Uterus (tissue), 2 donors: ENCODE measurements at regions not wholly inside any gene's neighbourhood (a gene's known extent, or its start where the extent isn't known, plus 50 kb on each side); places are given as distances from the start of the nearest gene placed in this dataset.

ENCODE experiments used
- POLR2A ChIP-seq, 2 donors: fragments of 450-650 bp; IDR thresholded peaks; one replicate each; pipeline ENCODE4 v1.6.1; 2016; ENCODE audit warnings: antibody characterized with exemption in 2 of 2, mild to moderate bottlenecking in 1 of 2, moderate library complexity in 1 of 2
- TF ChIP-seq, protein P1 (sequence below), 4 experiments: fragments of 200-600 bp in 2 of 4; fragments of 450-650 bp in 2 of 4; sonication (generic) in 2 of 4; IDR thresholded peaks; one replicate each; pipeline ENCODE4 v1.5.1; 2016 to 2019; ENCODE audit warnings: antibody characterized with exemption in 4 of 4, mild to moderate bottlenecking in 2 of 4, moderate library complexity in 1 of 4

- TF ChIP-seq, protein P1, sequence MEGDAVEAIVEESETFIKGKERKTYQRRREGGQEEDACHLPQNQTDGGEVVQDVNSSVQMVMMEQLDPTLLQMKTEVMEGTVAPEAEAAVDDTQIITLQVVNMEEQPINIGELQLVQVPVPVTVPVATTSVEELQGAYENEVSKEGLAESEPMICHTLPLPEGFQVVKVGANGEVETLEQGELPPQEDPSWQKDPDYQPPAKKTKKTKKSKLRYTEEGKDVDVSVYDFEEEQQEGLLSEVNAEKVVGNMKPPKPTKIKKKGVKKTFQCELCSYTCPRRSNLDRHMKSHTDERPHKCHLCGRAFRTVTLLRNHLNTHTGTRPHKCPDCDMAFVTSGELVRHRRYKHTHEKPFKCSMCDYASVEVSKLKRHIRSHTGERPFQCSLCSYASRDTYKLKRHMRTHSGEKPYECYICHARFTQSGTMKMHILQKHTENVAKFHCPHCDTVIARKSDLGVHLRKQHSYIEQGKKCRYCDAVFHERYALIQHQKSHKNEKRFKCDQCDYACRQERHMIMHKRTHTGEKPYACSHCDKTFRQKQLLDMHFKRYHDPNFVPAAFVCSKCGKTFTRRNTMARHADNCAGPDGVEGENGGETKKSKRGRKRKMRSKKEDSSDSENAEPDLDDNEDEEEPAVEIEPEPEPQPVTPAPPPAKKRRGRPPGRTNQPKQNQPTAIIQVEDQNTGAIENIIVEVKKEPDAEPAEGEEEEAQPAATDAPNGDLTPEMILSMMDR (IDR thresholded peaks at IDR 0.05): peak in 1 of 4 experiments; percentile 2
- TF ChIP-seq POLR2A (IDR thresholded peaks at IDR 0.05): no peak
These were observed 195.8 kb upstream of the DIO3 start for GRCh38 chr14:101365329-101366158.
